Testis (tissue), 2 donors: ENCODE measurements at regions not wholly inside any gene's neighbourhood (a gene's known extent, or its start where the extent isn't known, plus 50 kb on each side); places are given as distances from the start of the nearest gene placed in this dataset.

Source experiments
- CTCF ChIP-seq, 3 experiments: fragments of 450-650 bp in 2 of 3; fragments of 200-600 bp in 1 of 3; sonication (generic) in 1 of 3; IDR thresholded peaks; one replicate each; pipeline ENCODE4 v1.5.1; 2016 to 2019; ENCODE audit warnings: antibody characterized with exemption in 3 of 3, mild to moderate bottlenecking in 2 of 3, moderate library complexity in 1 of 3
- POLR2A ChIP-seq: fragments of 450-650 bp; IDR thresholded peaks from one replicate; pipeline ENCODE4 v1.6.1; 2017; ENCODE audit warnings: antibody characterized with exemption, mild to moderate bottlenecking, moderate library complexity

- no peak for TF ChIP-seq POLR2A
- no peak for TF ChIP-seq CTCF (IDR thresholded peaks at IDR 0.05)
These were observed 56.7 kb upstream of the MSTN start for GRCh38 chr2:190119257-190119656.
